OCI-LY7 (cell line): ENCODE measurements at regions not wholly inside any gene's neighbourhood (a gene's known extent, or its start where the extent isn't known, plus 50 kb on each side); places are given as distances from the start of the nearest gene placed in this dataset.

Experiments used
- EZH2phosphoT487 ChIP-seq: fragments of 200-600 bp; sonication (generic); IDR thresholded peaks from 2 replicates; pipeline ENCODE4 v1.6.1; 2018; ENCODE audit warnings: low read depth, borderline replicate concordance, mild to moderate bottlenecking, mixed run types, antibody characterized with exemption, low read length, moderate library complexity, mixed read lengths
- TF ChIP-seq, protein P1 (sequence below): fragments of 200-600 bp; sonication (generic); conservative IDR thresholded peaks from 2 replicates; pipeline ENCODE4 v1.5.1; 2014; ENCODE audit warnings: mild to moderate bottlenecking, antibody characterized with exemption, low read length, moderate library complexity, mixed read lengths

DNA sequence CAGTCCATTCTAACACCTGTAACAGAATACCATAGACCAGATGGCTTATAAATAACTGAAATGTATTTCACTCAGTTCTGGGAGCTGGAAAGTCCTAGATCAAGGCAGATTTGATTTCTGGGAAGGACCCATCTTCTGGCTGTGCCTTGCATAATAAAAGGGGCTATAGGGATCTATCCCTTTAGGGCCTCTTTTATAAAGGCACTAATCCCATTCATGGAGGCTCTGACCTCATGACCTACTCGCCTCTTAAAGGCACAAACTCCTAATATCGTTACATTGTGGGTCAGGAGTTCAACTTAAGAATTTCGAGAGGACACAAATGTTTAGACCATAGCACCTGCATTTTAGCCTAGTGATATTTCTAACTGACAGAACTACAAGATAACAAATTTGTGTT is 619.0 kb downstream of the CDH18 start:
- TF ChIP-seq, protein P1, sequence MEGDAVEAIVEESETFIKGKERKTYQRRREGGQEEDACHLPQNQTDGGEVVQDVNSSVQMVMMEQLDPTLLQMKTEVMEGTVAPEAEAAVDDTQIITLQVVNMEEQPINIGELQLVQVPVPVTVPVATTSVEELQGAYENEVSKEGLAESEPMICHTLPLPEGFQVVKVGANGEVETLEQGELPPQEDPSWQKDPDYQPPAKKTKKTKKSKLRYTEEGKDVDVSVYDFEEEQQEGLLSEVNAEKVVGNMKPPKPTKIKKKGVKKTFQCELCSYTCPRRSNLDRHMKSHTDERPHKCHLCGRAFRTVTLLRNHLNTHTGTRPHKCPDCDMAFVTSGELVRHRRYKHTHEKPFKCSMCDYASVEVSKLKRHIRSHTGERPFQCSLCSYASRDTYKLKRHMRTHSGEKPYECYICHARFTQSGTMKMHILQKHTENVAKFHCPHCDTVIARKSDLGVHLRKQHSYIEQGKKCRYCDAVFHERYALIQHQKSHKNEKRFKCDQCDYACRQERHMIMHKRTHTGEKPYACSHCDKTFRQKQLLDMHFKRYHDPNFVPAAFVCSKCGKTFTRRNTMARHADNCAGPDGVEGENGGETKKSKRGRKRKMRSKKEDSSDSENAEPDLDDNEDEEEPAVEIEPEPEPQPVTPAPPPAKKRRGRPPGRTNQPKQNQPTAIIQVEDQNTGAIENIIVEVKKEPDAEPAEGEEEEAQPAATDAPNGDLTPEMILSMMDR, result no peak
- no peak for TF ChIP-seq EZH2phosphoT487
